H1 (cell line): ENCODE measurements at regions not wholly inside any gene's neighbourhood (a gene's known extent, or its start where the extent isn't known, plus 50 kb on each side); places are given as distances from the start of the nearest gene placed in this dataset.

Experiments used
- CTCF ChIA-PET: fragments of 300-600 bp; sonication (Branson Sonifier 250); formaldehyde crosslinking; loops from one replicate; lab custom pipeline; 2021; ENCODE audit not compliant: partially characterized antibody; lab: Charles Lee
- POLR2A ChIA-PET: fragments of 300-600 bp; sonication (Branson Sonifier 250); formaldehyde crosslinking; loops from one replicate; lab custom pipeline; 2021; ENCODE audit warnings: inconsistent platforms; ENCODE audit not compliant: partially characterized antibody; lab: Charles Lee
- DNase-seq, 2 experiments: peaks; one replicate each; pipeline versions ENCODE4 v3.0.0 to v3.0.0-alpha.2; 2010 to 2022; ENCODE audit warnings: low spot score in 2 of 2, low read depth in 1 of 2, mixed read lengths in 1 of 2
- FAIRE-seq: peaks from 2 replicates; lab custom pipeline; 2011; peaks lifted over from hg19 to GRCh38; lab: Jason Lieb, UNC
- H2AFZ ChIP-seq: 2 replicates; pipeline ENCODE4 v1.8.1; 2012; ENCODE audit warnings: low read length, inconsistent platforms
- H2AK5ac ChIP-seq: 2 replicates; pipeline ENCODE4 v1.6.1; 2013; ENCODE audit warnings: low read depth, low read length
- H2BK120ac ChIP-seq: replicated peaks from 2 replicates; pipeline ENCODE3; 2013; ENCODE audit warnings: low read depth, low read length, inconsistent platforms
- H2BK12ac ChIP-seq: 2 replicates; pipeline ENCODE4 v1.6.1; 2013; ENCODE audit warnings: low read depth, low read length
- H2BK15ac ChIP-seq: 2 replicates; pipeline ENCODE4 v1.6.1; 2013; ENCODE audit warnings: low read length
- H2BK20ac ChIP-seq: 2 replicates; pipeline ENCODE4 v1.6.1; 2013; ENCODE audit warnings: low read length
- H2BK5ac ChIP-seq: 2 replicates; pipeline ENCODE4 v1.6.1; 2013; ENCODE audit warnings: low read depth, low read length
- H3K14ac ChIP-seq: 2 replicates; pipeline ENCODE4 v1.6.1; 2013; ENCODE audit warnings: inconsistent platforms; ENCODE audit not compliant: insufficient read length
- H3K18ac ChIP-seq: 2 replicates; pipeline ENCODE4 v1.6.1; 2013; ENCODE audit warnings: low read length; ENCODE audit errors: extremely low read depth
- H3K23ac ChIP-seq: 2 replicates; pipeline ENCODE4 v1.6.1; 2013; ENCODE audit warnings: inconsistent platforms; ENCODE audit not compliant: insufficient read length
- H3K23me2 ChIP-seq: 2 replicates; pipeline ENCODE4 v1.6.1; 2013; ENCODE audit warnings: low read depth, low read length
- H3K27ac ChIP-seq: 2 replicates; pipeline ENCODE4 v1.6.1; 2011; ENCODE audit warnings: low read depth, low read length, inconsistent platforms
- H3K27me3 ChIP-seq, 4 experiments: replicated peaks in 1 of 4; 1 replicate in 1 of 4; 2 replicates in 3 of 4; pipeline versions ENCODE4 v1.6.1 to v1.8.1; 2011 to 2013; ENCODE audit warnings: low read length in 3 of 4, mild to moderate bottlenecking in 3 of 4, inconsistent platforms in 2 of 4, mixed read lengths in 2 of 4, moderate library complexity in 1 of 4; ENCODE audit not compliant: control insufficient read depth in 3 of 4, insufficient read depth in 3 of 4; ENCODE audit errors: extremely low read depth in 1 of 4
- H3K36me3 ChIP-seq, 4 experiments: 2 replicates each; pipeline versions ENCODE4 v1.6.1 to v1.8.1; 2011 to 2013; ENCODE audit warnings: mild to moderate bottlenecking in 4 of 4, low read length in 3 of 4, moderate library complexity in 2 of 4, control low read depth in 1 of 4, inconsistent platforms in 1 of 4; ENCODE audit not compliant: insufficient read depth in 4 of 4, control insufficient read depth in 2 of 4
- H3K4ac ChIP-seq: replicated peaks from 2 replicates; pipeline ENCODE3; 2013; ENCODE audit warnings: low read length, low read depth, mixed read lengths, inconsistent platforms; ENCODE audit not compliant: insufficient read length
- H3K4me1 ChIP-seq, 4 experiments: replicated peaks in 1 of 4; 1 replicate in 1 of 4; 2 replicates in 3 of 4; pipeline versions ENCODE4 v1.6.1 to v1.8.1; 2011 to 2013; ENCODE audit warnings: low read length in 3 of 4, inconsistent platforms in 2 of 4, mixed read lengths in 1 of 4; ENCODE audit not compliant: insufficient read depth in 4 of 4, control insufficient read depth in 3 of 4
- H3K4me2 ChIP-seq, 2 experiments: 2 replicates each; pipeline versions ENCODE4 v1.6.1 to v1.8.1; 2011 to 2013; ENCODE audit warnings: low read depth in 2 of 2, low read length in 2 of 2, control low read depth in 1 of 2, inconsistent platforms in 1 of 2, mild to moderate bottlenecking in 1 of 2; ENCODE audit not compliant: insufficient read depth in 1 of 2
- H3K4me3 ChIP-seq, 4 experiments: fragments of 200-600, 300-600 bp in 1 of 4; sonication (generic), shearing (Covaris generic), sonication (Bioruptor Twin) in 1 of 4; 2 replicates each; pipeline versions ENCODE4 v1.5.1 to v1.8.1; 2011 to 2016; ENCODE audit warnings: low read length in 4 of 4, low read depth in 3 of 4, control low read depth in 2 of 4, inconsistent platforms in 2 of 4, mild to moderate bottlenecking in 2 of 4, mixed read lengths in 1 of 4, moderate library complexity in 1 of 4; ENCODE audit not compliant: insufficient read depth in 2 of 4; ENCODE audit errors: extremely low read depth in 1 of 4
- H3K56ac ChIP-seq: replicated peaks from 2 replicates; pipeline ENCODE3; 2013; ENCODE audit warnings: low read depth, mild to moderate bottlenecking, mixed read lengths, low read length, inconsistent platforms; ENCODE audit not compliant: insufficient read length
- H3K79me1 ChIP-seq: 2 replicates; pipeline ENCODE4 v1.6.1; 2013; ENCODE audit warnings: low read depth, low read length, control low read depth
- H3K79me2 ChIP-seq, 2 experiments: 2 replicates each; pipeline versions ENCODE4 v1.6.1 to v1.8.1; 2012 to 2013; ENCODE audit warnings: low read length in 2 of 2, mild to moderate bottlenecking in 2 of 2, inconsistent platforms in 1 of 2; ENCODE audit not compliant: insufficient read depth in 2 of 2, control insufficient read depth in 1 of 2
- H3K9ac ChIP-seq, 4 experiments: replicated peaks in 1 of 4; 1 replicate in 1 of 4; 2 replicates in 3 of 4; pipeline versions ENCODE4 v1.6.1 to v1.8.1; 2011 to 2013; ENCODE audit warnings: low read depth in 3 of 4, low read length in 3 of 4, control low read depth in 2 of 4, mild to moderate bottlenecking in 2 of 4, moderate library complexity in 2 of 4, inconsistent platforms in 1 of 4; ENCODE audit errors: extremely low read depth in 1 of 4
- H3K9me3 ChIP-seq, 2 experiments: 2 replicates each; pipeline versions ENCODE4 v1.6.1 to v1.8.1; 2012 to 2013; ENCODE audit warnings: mild to moderate bottlenecking in 2 of 2, moderate library complexity in 2 of 2, control low read depth in 1 of 2, inconsistent platforms in 1 of 2, low read depth in 1 of 2, low read length in 1 of 2, mixed read lengths in 1 of 2; ENCODE audit not compliant: insufficient read depth in 2 of 2
- H4K20me1 ChIP-seq, 2 experiments: replicated peaks in 1 of 2; 2 replicates each; pipeline versions ENCODE3 to v1.8.1; 2011 to 2013; ENCODE audit warnings: inconsistent platforms in 2 of 2, low read length in 2 of 2, mild to moderate bottlenecking in 1 of 2; ENCODE audit not compliant: insufficient read depth in 2 of 2, control insufficient read depth in 1 of 2
- H4K5ac ChIP-seq: 2 replicates; pipeline ENCODE4 v1.6.1; 2013; ENCODE audit warnings: low read length, low read depth, mixed read lengths, inconsistent platforms; ENCODE audit not compliant: insufficient read length
- H4K8ac ChIP-seq: 2 replicates; pipeline ENCODE4 v1.8.0; 2013; ENCODE audit warnings: mild to moderate bottlenecking, moderate library complexity, low read length, inconsistent platforms; ENCODE audit not compliant: insufficient read depth; ENCODE audit errors: extremely low read depth
- H4K91ac ChIP-seq: replicated peaks from 2 replicates; pipeline ENCODE3; 2013; ENCODE audit warnings: low read length, mixed read lengths, inconsistent platforms; ENCODE audit not compliant: insufficient read length
- KDM5A ChIP-seq: fragments of 200-600 bp; IDR thresholded peaks from 2 replicates; pipeline ENCODE4 v1.7.1; 2012; ENCODE audit warnings: mild to moderate bottlenecking, low read length, inconsistent platforms, mixed read lengths
- RXRA ChIP-seq: IDR thresholded peaks from 2 replicates; pipeline ENCODE4 v1.6.1; 2011; ENCODE audit warnings: low read depth, mild to moderate bottlenecking, low read length, moderate library complexity; ENCODE audit not compliant: insufficient read depth
- WGBS, 2 experiments: shearing (Covaris generic) in 1 of 2; methylation state at CpG; one replicate each; pipeline versions ENCODE4 v1.1.6 to v1.1.7; 2013 to 2015; ENCODE audit warnings: low lambda C conversion rate in 2 of 2, mixed read lengths in 2 of 2, inconsistent platforms in 1 of 2, low coverage in 1 of 2, missing lambda C conversion rate in 1 of 2; ENCODE audit not compliant: insufficient replicate concordance in 2 of 2, insufficient coverage in 1 of 2, insufficient read length in 1 of 2; ENCODE audit errors: extremely low coverage in 1 of 2, missing lambda C conversion rate in 1 of 2; 5-methylcytosine and 5-hydroxymethylcytosine counted together

DNA sequence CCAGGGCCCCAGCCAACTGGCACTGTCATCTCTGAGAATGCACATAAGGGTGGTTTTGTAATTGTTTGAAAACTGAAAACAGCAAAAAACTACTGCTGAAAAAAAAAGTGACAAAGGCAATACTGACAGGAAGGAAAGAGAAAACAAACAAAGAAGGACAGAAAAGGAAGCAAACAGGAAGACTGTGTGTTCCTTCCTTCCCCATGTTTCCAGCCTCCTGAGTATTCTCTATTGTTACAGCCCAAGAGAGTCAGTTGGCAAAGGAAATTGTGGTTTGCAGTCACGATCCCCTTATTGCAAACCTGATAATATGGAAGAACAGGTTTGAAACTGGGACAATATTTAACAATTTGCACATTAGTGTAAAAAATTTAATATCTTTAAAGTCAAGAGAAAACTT is 1177.6 kb downstream of the PLA2G4A start:
- no peak overlapping the region for H2BK120ac ChIP-seq
- no peak overlapping the region for H4K91ac ChIP-seq
- H2BK15ac ChIP-seq, result no peak overlapping the region
- CTCF ChIA-PET, result no interaction called here
- H3K4me1 ChIP-seq, result no peaks in the 10 kb centered on the region
- H3K18ac ChIP-seq, result no peak overlapping the region
- no peak overlapping the region for H3K4me3 ChIP-seq
- WGBS, 2 experiments, result 91% methylated on average over 1 of the region's 1 CpG; no CpG with 5 or more reads in 1 of the 2 experiments
- H2AK5ac ChIP-seq, result no peak overlapping the region
- H3K27ac ChIP-seq, result no peak overlapping the region
- H3K14ac ChIP-seq, result no peak overlapping the region
- POLR2A ChIA-PET, result no interaction called here
- H3K27me3 ChIP-seq, result no peaks in the 10 kb centered on the region
- no peak for DNase-seq
- H3K9ac ChIP-seq, result no peak overlapping the region
- H3K36me3 ChIP-seq, result no peaks in the 10 kb centered on the region
- no peaks in the 10 kb centered on the region for H3K79me1 ChIP-seq
- H3K4me2 ChIP-seq, result no peak overlapping the region
- H4K8ac ChIP-seq, result no peak overlapping the region
- H2BK5ac ChIP-seq, result no peak overlapping the region
- TF ChIP-seq KDM5A, result no peak
- no peak for TF ChIP-seq RXRA
- no peak overlapping the region for H3K56ac ChIP-seq
- H4K5ac ChIP-seq, result no peak overlapping the region
- no peak overlapping the region for H3K23ac ChIP-seq
- no peaks in the 10 kb centered on the region for H3K9me3 ChIP-seq
- H2BK12ac ChIP-seq, result no peak overlapping the region
- FAIRE-seq, result no peak
- no peaks in the 10 kb centered on the region for H3K23me2 ChIP-seq
- H3K79me2 ChIP-seq, result no peaks in the 10 kb centered on the region
- no peaks in the 10 kb centered on the region for H4K20me1 ChIP-seq
- peak overlapping the region; percentile 57; the same call in 1 of the 2 replicates for H2AFZ ChIP-seq
- no peak overlapping the region for H2BK20ac ChIP-seq
- H3K4ac ChIP-seq, result no peak overlapping the region
